SK-N-SH (cell line): ENCODE measurements at regions not wholly inside any gene's neighbourhood (a gene's known extent, or its start where the extent isn't known, plus 50 kb on each side); places are given as distances from the start of the nearest gene placed in this dataset.

Source experiments
- CTCF ChIA-PET: fragments of 300-600, 350-600 bp; formaldehyde crosslinking; extraction: SDS; loops from one replicate; lab custom pipeline; 2021; lab: Yijun Ruan, JAX
- POLR2A ChIA-PET: fragments of 350-600 bp; sonication (Branson Sonifier 250); formaldehyde crosslinking; extraction: SDS; loops from one replicate; lab custom pipeline; 2020; ENCODE audit warnings: antibody characterized with exemption, inconsistent platforms; lab: Yijun Ruan, JAX
- DNase-seq: peaks from one replicate; pipeline ENCODE4 v3.0.0; 2012
- H2AFZ ChIP-seq: fragments of 200-600 bp; sonication (generic); 2 replicates; pipeline ENCODE4 v1.8.1; 2016; ENCODE audit warnings: antibody characterized with exemption, mild to moderate bottlenecking, low read depth
- H3F3A ChIP-seq: fragments of 200-600 bp; sonication (generic); replicated peaks from 2 replicates; pipeline ENCODE3; 2016; ENCODE audit warnings: antibody characterized with exemption, mild to moderate bottlenecking; ENCODE audit not compliant: insufficient read depth
- H3K27ac ChIP-seq, 2 experiments: fragments of 200-500 bp in 1 of 2; fragments of 200-600 bp in 1 of 2; sonication (Bioruptor generic) in 1 of 2; sonication (generic), shearing (Covaris generic) in 1 of 2; 2 replicates each; pipeline versions ENCODE4 v1.5.1 to v1.6.1; 2014 to 2016; ENCODE audit warnings: low read depth in 2 of 2, inconsistent platforms in 1 of 2, low read length in 1 of 2, mild to moderate bottlenecking in 1 of 2, mixed read lengths in 1 of 2
- H3K27me3 ChIP-seq: fragments of 200-600 bp; sonication (generic), shearing (Covaris generic); 2 replicates; pipeline ENCODE4 v1.6.1; 2016; ENCODE audit warnings: mixed run types; ENCODE audit not compliant: insufficient read depth
- H3K36me3 ChIP-seq, 2 experiments: fragments of 200-500 bp in 1 of 2; fragments of 200-600 bp in 1 of 2; sonication (Bioruptor generic) in 1 of 2; sonication (generic) in 1 of 2; replicated peaks in 1 of 2; 2 replicates each; pipeline versions ENCODE3 to v1.5.1; 2014 to 2016; ENCODE audit warnings: low read length in 1 of 2, mild to moderate bottlenecking in 1 of 2; ENCODE audit not compliant: insufficient read depth in 2 of 2, control insufficient read depth in 1 of 2
- H3K4me1 ChIP-seq, 2 experiments: fragments of 200-500 bp in 1 of 2; fragments of 200-600 bp in 1 of 2; sonication (Bioruptor generic) in 1 of 2; sonication (generic), shearing (Covaris generic) in 1 of 2; 2 replicates each; pipeline versions ENCODE4 v1.5.1 to v1.6.1; 2014 to 2016; ENCODE audit warnings: low read depth in 1 of 2, low read length in 1 of 2, mixed run types in 1 of 2; ENCODE audit not compliant: insufficient read depth in 2 of 2, control insufficient read depth in 1 of 2
- H3K4me2 ChIP-seq: fragments of 200-600 bp; sonication (generic), shearing (Covaris generic); 2 replicates; pipeline ENCODE4 v1.6.1; 2017; ENCODE audit warnings: mixed run types
- H3K4me3 ChIP-seq, 2 experiments: fragments of 200-500 bp in 1 of 2; fragments of 200-600 bp in 1 of 2; sonication (Bioruptor generic) in 1 of 2; sonication (generic), shearing (Covaris generic) in 1 of 2; 2 replicates each; pipeline versions ENCODE4 v1.5.1 to v1.8.1; 2014 to 2016; ENCODE audit warnings: low read depth in 2 of 2, inconsistent platforms in 1 of 2, low read length in 1 of 2, mild to moderate bottlenecking in 1 of 2, mixed read lengths in 1 of 2, moderate library complexity in 1 of 2
- H3K79me2 ChIP-seq: fragments of 200-600 bp; sonication (generic); 2 replicates; pipeline ENCODE4 v1.8.1; 2017; ENCODE audit warnings: mild to moderate bottlenecking; ENCODE audit not compliant: insufficient read depth
- H3K9ac ChIP-seq: fragments of 200-600 bp; sonication (generic); 2 replicates; pipeline ENCODE4 v1.6.1; 2017; ENCODE audit warnings: mixed run types
- H3K9me2 ChIP-seq: fragments of 200-600 bp; sonication (generic); 2 replicates; pipeline ENCODE4 v1.6.1; 2017; ENCODE audit warnings: mixed run types
- H3K9me3 ChIP-seq: fragments of 200-600 bp; sonication (generic); 2 replicates; pipeline ENCODE4 v1.6.1; 2017; ENCODE audit warnings: mixed run types, mild to moderate bottlenecking, moderate library complexity
- H4K20me1 ChIP-seq: fragments of 200-600 bp; sonication (generic); 2 replicates; pipeline ENCODE4 v1.6.1; 2017; ENCODE audit warnings: mild to moderate bottlenecking, mixed run types; ENCODE audit not compliant: insufficient read depth
- GATA2 ChIP-seq: sonication (generic); formaldehyde crosslinking; IDR thresholded peaks from 2 replicates; pipeline ENCODE4 v1.5.0; 2020; ENCODE audit warnings: mild to moderate bottlenecking, missing genetic modification reagents
- JUND ChIP-seq: IDR thresholded peaks from 2 replicates; pipeline ENCODE4 v1.4.0; 2012
- MEF2A ChIP-seq: IDR thresholded peaks from 2 replicates; pipeline ENCODE4 v1.4.0; 2012; ENCODE audit warnings: low read depth, borderline replicate concordance
- POLR2AphosphoS5 ChIP-seq: IDR thresholded peaks from 2 replicates; pipeline ENCODE4 v1.6.1; 2012; ENCODE audit warnings: low read depth, low read length
- REST ChIP-seq: IDR thresholded peaks from 2 replicates; pipeline ENCODE4 v1.6.1; 2012; ENCODE audit warnings: mild to moderate bottlenecking, low read depth, low read length, moderate library complexity
- RFX5 ChIP-seq: IDR thresholded peaks from 2 replicates; pipeline ENCODE4 v1.6.1; 2012; ENCODE audit warnings: mild to moderate bottlenecking, improper control_type of control experiment, low read length
- USF2 ChIP-seq: fragments of 150-350 bp; IDR thresholded peaks from 2 replicates; pipeline ENCODE4 v1.6.1; 2017; ENCODE audit warnings: antibody characterized with exemption, low read length, low read depth, borderline replicate concordance
- ZBTB33 ChIP-seq: IDR thresholded peaks from 2 replicates; pipeline ENCODE4 v1.4.0; 2012; ENCODE audit warnings: low read depth, borderline replicate concordance
- WGBS: methylation state at CpG from one replicate; pipeline ENCODE4 v1.1.6; 2017; ENCODE audit warnings: low lambda C conversion rate; 5-methylcytosine and 5-hydroxymethylcytosine counted together

- H3K4me1 ChIP-seq, result no peaks in the 10 kb centered on the region
- no peaks in the 10 kb centered on the region for H4K20me1 ChIP-seq
- no peak overlapping the region for H3K9ac ChIP-seq
- ChIA-PET CTCF (no interaction called here), POLR2A (no interaction called here)
- no peaks in the 10 kb centered on the region for H3K79me2 ChIP-seq
- WGBS, result 0% methylated on average over 2 of the region's 2 CpGs
- no peaks in the 10 kb centered on the region for H3K36me3 ChIP-seq
- no peak for DNase-seq
- no peak overlapping the region for H2AFZ ChIP-seq
- H3K9me3 ChIP-seq, result no peaks in the 10 kb centered on the region
- H3K4me2 ChIP-seq, result no peak overlapping the region
- H3K27me3 ChIP-seq, result no peaks in the 10 kb centered on the region
- H3K4me3 ChIP-seq, result no peak overlapping the region
- H3K27ac ChIP-seq, result no peak overlapping the region
- no peaks in the 10 kb centered on the region for H3K9me2 ChIP-seq
- TF ChIP-seq REST, result no peak
- TF ChIP-seq RFX5, result no peak
- no peaks in the 10 kb centered on the region for H3F3A ChIP-seq
These were observed 105.8 kb upstream of the ADAMTS18 start for GRCh38 chr16:77540646-77541045.

- H3K27me3 ChIP-seq, result no peaks in the 10 kb centered on the region; the same call in 1 of the 2 replicates
- H3K4me2 ChIP-seq, result no peak overlapping the region
- H3F3A ChIP-seq, result no peaks in the 10 kb centered on the region
- no peak overlapping the region for H3K27ac ChIP-seq
- no peaks in the 10 kb centered on the region for H3K9me3 ChIP-seq
- no peak overlapping the region for H3K4me3 ChIP-seq
- H4K20me1 ChIP-seq, result no peaks in the 10 kb centered on the region
- POLR2A ChIA-PET, result no interaction called here
- no peaks in the 10 kb centered on the region for H3K79me2 ChIP-seq
- CTCF ChIA-PET, result interaction anchor here (1.7 kb wide), 1 partner anchor 43 kb away, joined by 7 read pairs; no protein-coding TSS in a partner anchor
- H2AFZ ChIP-seq, result no peak overlapping the region
- TF ChIP-seq USF2 (no peak), POLR2AphosphoS5 (no peak), JUND (no peak), GATA2 (CRISPR knock-in tag) (no peak), MEF2A (no peak), ZBTB33 (no peak)
- H3K4me1 ChIP-seq, result no peaks in the 10 kb centered on the region
- H3K9me2 ChIP-seq, result no peaks in the 10 kb centered on the region
- DNase-seq, result no peak
- 30% methylated on average over 3 of the region's 3 CpGs for WGBS
- H3K9ac ChIP-seq, result no peak overlapping the region
- no peaks in the 10 kb centered on the region for H3K36me3 ChIP-seq
These were observed 106.3 kb upstream of the ADAMTS18 start for GRCh38 chr16:77541165-77541564.
